HPDE6-E6E7 (cell line): ENCODE measurements at regions not wholly inside any gene's neighbourhood (a gene's known extent, or its start where the extent isn't known, plus 50 kb on each side); places are given as distances from the start of the nearest gene placed in this dataset.
"Not testable (repeated sequence)": the region's sequence is repeated elsewhere in the genome, so short reads cannot be mapped to it uniquely, and the experiment has no call there.

Experiments
- DNase-seq: peaks from one replicate; pipeline ENCODE4 v3.0.0; 2011; ENCODE audit warnings: missing footprints; ENCODE audit errors: extremely low spot score

GRCh38 chr1:66460776-66461175, 73.2 kb upstream of the SGIP1 start:
- DNase-seq: no peak

- DNase-seq: no peak
These were observed 71.6 kb upstream of the SGIP1 start for GRCh38 chr1:66462313-66462712.

DNA sequence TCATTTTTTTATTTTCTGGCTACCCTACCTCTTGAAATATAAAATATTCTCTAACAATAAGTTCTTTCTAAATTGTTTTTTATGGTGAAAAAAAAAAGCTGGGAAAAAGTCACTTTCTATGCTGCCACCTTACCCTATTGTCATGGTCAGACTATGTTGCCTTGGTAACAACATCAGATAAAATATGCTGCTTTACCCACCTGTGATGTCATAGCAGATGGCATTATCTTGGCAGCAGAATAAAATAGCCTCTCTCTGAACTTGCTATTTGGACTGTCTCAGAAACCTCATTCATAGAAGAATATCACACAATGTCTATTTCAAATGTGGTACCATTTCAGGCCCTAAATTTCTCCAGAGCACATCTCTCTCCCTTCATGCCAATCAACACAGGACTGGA, 69.6 kb upstream of the SGIP1 start:
- no peak for DNase-seq

- DNase-seq: peak; percentile 67
These were observed 69.2 kb upstream of the SGIP1 start for GRCh38 chr1:66464802-66465201.

GRCh38 chr1:66466695-66467094, 67.3 kb upstream of the SGIP1 start:
- DNase-seq: not testable (repeated sequence)

- DNase-seq: no peak
These were observed 65.2 kb upstream of the SGIP1 start for GRCh38 chr1:66468722-66469121.

GRCh38 chr1:66475940-66476339, 58.0 kb upstream of the SGIP1 start:
- no peak for DNase-seq

- no peak for DNase-seq
These were observed 57.2 kb upstream of the SGIP1 start for GRCh38 chr1:66476774-66477173.

- DNase-seq: peak; percentile 58
These were observed 55.8 kb upstream of the SGIP1 start for GRCh38 chr1:66478116-66478515.

GRCh38 chr1:66480162-66480561, 53.8 kb upstream of the SGIP1 start:
- no peak for DNase-seq

- DNase-seq: not testable (repeated sequence)
These were observed 52.7 kb upstream of the SGIP1 start for GRCh38 chr1:66481215-66481614.
